ENCODE measurements at regions not wholly inside any gene's neighbourhood (a gene's known extent, or its start where the extent isn't known, plus 50 kb on each side); places are given as distances from the start of the nearest gene placed in this dataset.

- 78% methylated on average over 4 of the region's 5 CpGs for WGBS
These were observed 1559.9 kb upstream of the FLRT2 start for GRCh38 chr14:83969998-83970397.

DNA sequence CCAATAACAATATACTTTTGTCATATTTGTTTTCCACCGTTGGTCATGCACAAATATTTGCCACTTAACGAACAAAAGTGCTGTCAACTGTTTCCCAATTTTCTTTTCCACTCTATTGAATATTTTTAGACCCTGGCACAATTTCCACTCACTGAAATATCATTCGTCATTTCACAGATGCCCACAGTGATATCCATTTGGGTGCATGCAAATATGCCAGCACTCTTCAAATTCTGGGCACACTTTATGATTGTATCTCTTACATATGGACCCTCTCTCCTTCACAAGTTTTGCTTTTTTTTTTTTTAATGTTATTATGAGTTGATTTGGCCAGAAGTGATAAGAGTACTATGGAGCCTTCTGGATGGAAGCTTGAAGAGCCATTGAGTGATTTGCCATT, 1557.3 kb upstream of the FLRT2 start:
- no peak overlapping the region for H3K9ac ChIP-seq (ENCODE audit: low read length)
- H3K4me2 ChIP-seq (ENCODE audit: low read length, poor library complexity, severe bottlenecking): no peak overlapping the region
- H2BK120ac ChIP-seq (ENCODE audit: low read depth, low read length): no peak overlapping the region
- H3K36me3 ChIP-seq (ENCODE audit: control insufficient read depth in 1 of 2, insufficient read depth in 2 of 2, low read depth in 1 of 2, low read length in 2 of 2): no peaks in the 10 kb centered on the region
- H3K14ac ChIP-seq (ENCODE audit: low read length in 2 of 2): no peak overlapping the region
- 95% methylated on average over 3 of the region's 3 CpGs for WGBS
- no peak overlapping the region for H2BK5ac ChIP-seq (ENCODE audit: low read depth, low read length, poor library complexity, severe bottlenecking)
- no peaks in the 10 kb centered on the region for H3K79me1 ChIP-seq (replicated peaks; ENCODE audit: low read length, poor library complexity, severe bottlenecking)
- H3K18ac ChIP-seq (ENCODE audit: low read depth in 1 of 2, low read length in 2 of 2): no peak overlapping the region
- DNase-seq: no peak
- H2BK15ac ChIP-seq (ENCODE audit: low read depth, poor library complexity, severe bottlenecking): no peak overlapping the region
- H3K27ac ChIP-seq (ENCODE audit: low read length, poor library complexity, severe bottlenecking): no peak overlapping the region
- H3K4me3 ChIP-seq (ENCODE audit: insufficient read depth in 1 of 2, low read depth in 1 of 2, low read length in 2 of 2): no peak overlapping the region
- H3K27me3 ChIP-seq (ENCODE audit: control insufficient read depth in 1 of 2, insufficient read depth in 1 of 2, low read length in 2 of 2): no peaks in the 10 kb centered on the region
- no peaks in the 10 kb centered on the region for H3K4me1 ChIP-seq (ENCODE audit: control insufficient read depth, insufficient read depth, low read depth, low read length)
- no peak overlapping the region for H4K8ac ChIP-seq (ENCODE audit: low read length)
- H4K91ac ChIP-seq (ENCODE audit: low read length): no peak overlapping the region
- H2BK12ac ChIP-seq (ENCODE audit: low read length in 2 of 2): no peak overlapping the region
- H2AFZ ChIP-seq (ENCODE audit: low read depth, low read length): no peak overlapping the region
- no peak overlapping the region for H3K23ac ChIP-seq (ENCODE audit: low read length in 2 of 2)
- H3K9me3 ChIP-seq (ENCODE audit: control insufficient read depth, low read length): no peaks in the 10 kb centered on the region
- no peak overlapping the region for H3K4ac ChIP-seq (ENCODE audit: low read depth in 1 of 2, low read length in 2 of 2)
- no peak overlapping the region for H2AK5ac ChIP-seq (ENCODE audit: low read length, severe bottlenecking)

More at GRCh38 chr14:83969998-83970397, 1559.9 kb upstream of the FLRT2 start:
- H3K79me1 ChIP-seq (replicated peaks; ENCODE audit: low read length, poor library complexity, severe bottlenecking): no peaks in the 10 kb centered on the region
- H2AFZ ChIP-seq (ENCODE audit: low read depth, low read length): no peak overlapping the region
- no peak overlapping the region for H3K4me2 ChIP-seq (ENCODE audit: low read length, poor library complexity, severe bottlenecking)
- DNase-seq: no peak
- no peak overlapping the region for H2BK5ac ChIP-seq (ENCODE audit: low read depth, low read length, poor library complexity, severe bottlenecking)
- H2BK120ac ChIP-seq (ENCODE audit: low read depth, low read length): no peak overlapping the region
- H3K23ac ChIP-seq (ENCODE audit: low read length in 2 of 2): no peak overlapping the region
- no peak overlapping the region for H4K8ac ChIP-seq (ENCODE audit: low read length)
- H3K9ac ChIP-seq (ENCODE audit: low read length): no peak overlapping the region
- no peak overlapping the region for H3K14ac ChIP-seq (ENCODE audit: low read length in 2 of 2)
- H3K27me3 ChIP-seq (ENCODE audit: control insufficient read depth in 1 of 2, insufficient read depth in 1 of 2, low read length in 2 of 2): no peaks in the 10 kb centered on the region
- H3K4me1 ChIP-seq (ENCODE audit: control insufficient read depth, insufficient read depth, low read depth, low read length): no peaks in the 10 kb centered on the region
- H3K4ac ChIP-seq (ENCODE audit: low read depth in 1 of 2, low read length in 2 of 2): no peak overlapping the region
- H3K4me3 ChIP-seq (ENCODE audit: insufficient read depth in 1 of 2, low read depth in 1 of 2, low read length in 2 of 2): no peak overlapping the region
- no peak overlapping the region for H4K91ac ChIP-seq (ENCODE audit: low read length)
- no peak overlapping the region for H3K27ac ChIP-seq (ENCODE audit: low read length, poor library complexity, severe bottlenecking)
- no peak overlapping the region for H3K18ac ChIP-seq (ENCODE audit: low read depth in 1 of 2, low read length in 2 of 2)
- H3K9me3 ChIP-seq (ENCODE audit: control insufficient read depth, low read length): peaks cover 4% of the 10 kb centered on the region
- H2BK15ac ChIP-seq (ENCODE audit: low read depth, poor library complexity, severe bottlenecking): no peak overlapping the region
- no peak overlapping the region for H2AK5ac ChIP-seq (ENCODE audit: low read length, severe bottlenecking)
- H3K36me3 ChIP-seq (ENCODE audit: control insufficient read depth in 1 of 2, insufficient read depth in 2 of 2, low read depth in 1 of 2, low read length in 2 of 2): no peaks in the 10 kb centered on the region
- H2BK12ac ChIP-seq (ENCODE audit: low read length in 2 of 2): no peak overlapping the region

GRCh38 chr14:83974647-83975163, 1555.2 kb upstream of the FLRT2 start:
- H2AK5ac ChIP-seq (ENCODE audit: low read length, severe bottlenecking): no peak overlapping the region
- no peak overlapping the region for H3K9ac ChIP-seq (ENCODE audit: low read length)
- no peak overlapping the region for H4K8ac ChIP-seq (ENCODE audit: low read length)
- H3K27ac ChIP-seq (ENCODE audit: low read length, poor library complexity, severe bottlenecking): no peak overlapping the region
- H2BK120ac ChIP-seq (ENCODE audit: low read depth, low read length): no peak overlapping the region
- H4K91ac ChIP-seq (ENCODE audit: low read length): no peak overlapping the region
- no peak for DNase-seq
- H3K27me3 ChIP-seq (ENCODE audit: control insufficient read depth in 1 of 2, insufficient read depth in 1 of 2, low read length in 2 of 2): no peaks in the 10 kb centered on the region
- H3K23ac ChIP-seq (ENCODE audit: low read length in 2 of 2): no peak overlapping the region
- no peak overlapping the region for H2BK5ac ChIP-seq (ENCODE audit: low read depth, low read length, poor library complexity, severe bottlenecking)
- H3K36me3 ChIP-seq (ENCODE audit: control insufficient read depth in 1 of 2, insufficient read depth in 2 of 2, low read depth in 1 of 2, low read length in 2 of 2): no peaks in the 10 kb centered on the region
- no peak overlapping the region for H3K4ac ChIP-seq (ENCODE audit: low read depth in 1 of 2, low read length in 2 of 2)
- H3K18ac ChIP-seq (ENCODE audit: low read depth in 1 of 2, low read length in 2 of 2): peak overlapping the region in 1 of 2 experiments; percentile 12
- 89% methylated on average over 3 of the region's 5 CpGs for WGBS
- no peak overlapping the region for H2BK15ac ChIP-seq (ENCODE audit: low read depth, poor library complexity, severe bottlenecking)
- H3K4me1 ChIP-seq (ENCODE audit: control insufficient read depth, insufficient read depth, low read depth, low read length): no peaks in the 10 kb centered on the region
- H3K4me2 ChIP-seq (ENCODE audit: low read length, poor library complexity, severe bottlenecking): no peak overlapping the region
- no peaks in the 10 kb centered on the region for H3K9me3 ChIP-seq (ENCODE audit: control insufficient read depth, low read length)
- H3K4me3 ChIP-seq (ENCODE audit: insufficient read depth in 1 of 2, low read depth in 1 of 2, low read length in 2 of 2): no peak overlapping the region
- no peaks in the 10 kb centered on the region for H3K79me1 ChIP-seq (replicated peaks; ENCODE audit: low read length, poor library complexity, severe bottlenecking)
- no peak overlapping the region for H3K14ac ChIP-seq (ENCODE audit: low read length in 2 of 2)
- no peak overlapping the region for H2AFZ ChIP-seq (ENCODE audit: low read depth, low read length)
- no peak overlapping the region for H2BK12ac ChIP-seq (ENCODE audit: low read length in 2 of 2)

GRCh38 chr14:83975435-83975834, 1554.5 kb upstream of the FLRT2 start:
- H3K27ac ChIP-seq (ENCODE audit: low read length, poor library complexity, severe bottlenecking): no peak overlapping the region
- no peak overlapping the region for H3K9ac ChIP-seq (ENCODE audit: low read length)
- no peaks in the 10 kb centered on the region for H3K27me3 ChIP-seq (ENCODE audit: control insufficient read depth in 1 of 2, insufficient read depth in 1 of 2, low read length in 2 of 2)
- no peak overlapping the region for H2BK5ac ChIP-seq (ENCODE audit: low read depth, low read length, poor library complexity, severe bottlenecking)
- H2BK12ac ChIP-seq (ENCODE audit: low read length in 2 of 2): no peak overlapping the region
- H3K14ac ChIP-seq (ENCODE audit: low read length in 2 of 2): no peak overlapping the region
- no peak overlapping the region for H3K4me3 ChIP-seq (ENCODE audit: insufficient read depth in 1 of 2, low read depth in 1 of 2, low read length in 2 of 2)
- no peak overlapping the region for H3K4ac ChIP-seq (ENCODE audit: low read depth in 1 of 2, low read length in 2 of 2)
- H3K9me3 ChIP-seq (ENCODE audit: control insufficient read depth, low read length): no peaks in the 10 kb centered on the region
- no peaks in the 10 kb centered on the region for H3K36me3 ChIP-seq (ENCODE audit: control insufficient read depth in 1 of 2, insufficient read depth in 2 of 2, low read depth in 1 of 2, low read length in 2 of 2)
- no peaks in the 10 kb centered on the region for H3K79me1 ChIP-seq (replicated peaks; ENCODE audit: low read length, poor library complexity, severe bottlenecking)
- H3K4me2 ChIP-seq (ENCODE audit: low read length, poor library complexity, severe bottlenecking): no peak overlapping the region
- no peaks in the 10 kb centered on the region for H3K4me1 ChIP-seq (ENCODE audit: control insufficient read depth, insufficient read depth, low read depth, low read length)
- no peak overlapping the region for H2BK15ac ChIP-seq (ENCODE audit: low read depth, poor library complexity, severe bottlenecking)
- 70% methylated on average over 2 of the region's 2 CpGs for WGBS
- no peak overlapping the region for H2AK5ac ChIP-seq (ENCODE audit: low read length, severe bottlenecking)
- H3K23ac ChIP-seq (ENCODE audit: low read length in 2 of 2): no peak overlapping the region
- no peak overlapping the region for H3K18ac ChIP-seq (ENCODE audit: low read depth in 1 of 2, low read length in 2 of 2)
- no peak overlapping the region for H4K91ac ChIP-seq (ENCODE audit: low read length)
- no peak for DNase-seq
- no peak overlapping the region for H2BK120ac ChIP-seq (ENCODE audit: low read depth, low read length)
- H2AFZ ChIP-seq (ENCODE audit: low read depth, low read length): no peak overlapping the region
- no peak overlapping the region for H4K8ac ChIP-seq (ENCODE audit: low read length)
